A549 (cell line): ENCODE measurements at regions not wholly inside any gene's neighbourhood (a gene's known extent, or its start where the extent isn't known, plus 50 kb on each side); places are given as distances from the start of the nearest gene placed in this dataset.

Source experiments
- ATAC-seq, 2 experiments: fragments of 200-7000 bp in 1 of 2; fragments of >200 bp in 1 of 2; cut with Nextera tagmentation in 1 of 2; cut with Tn5 transposase in 1 of 2; 3 replicates each; pipeline versions ENCODE4 v1.8.0 to v1.9.1; 2018 to 2020; ENCODE audit warnings: mild to moderate bottlenecking in 1 of 2, moderate library complexity in 1 of 2
- CTCF ChIA-PET: fragments of 300-600 bp; sonication (Branson Sonifier 250); formaldehyde crosslinking; extraction: SDS; loops from one replicate; lab custom pipeline; 2021; ENCODE audit warnings: antibody characterized with exemption, inconsistent platforms; lab: Yijun Ruan, JAX
- POLR2A ChIA-PET: fragments of 350-600 bp; formaldehyde crosslinking; extraction: SDS; loops from one replicate; lab custom pipeline; 2021; ENCODE audit warnings: antibody characterized with exemption, inconsistent platforms; lab: Yijun Ruan, JAX
- DNase-seq, 2 experiments: peaks; one replicate each; pipeline versions ENCODE4 v3.0.0 to v3.0.0-alpha.2; 2011 to 2016; ENCODE audit warnings: low read depth in 1 of 2, low spot score in 1 of 2
- FAIRE-seq: peaks from 2 replicates; lab custom pipeline; 2011; peaks lifted over from hg19 to GRCh38; lab: Jason Lieb, UNC
- H3K27ac ChIP-seq, 2 experiments: fragments of >200 bp; sonication (Bioruptor Twin); formaldehyde crosslinking; 3 replicates each; pipeline ENCODE4 v1.5.1; 2016 to 2017
- H3K4me1 ChIP-seq: fragments of >200 bp; sonication (Bioruptor Twin); formaldehyde crosslinking; 3 replicates; pipeline ENCODE4 v1.6.1; 2016
- H3K4me2 ChIP-seq: fragments of >200 bp; sonication (Bioruptor Twin); formaldehyde crosslinking; 3 replicates; pipeline ENCODE4 v1.6.1; 2016
- H3K4me3 ChIP-seq: fragments of >200 bp; sonication (Bioruptor Twin); formaldehyde crosslinking; 3 replicates; pipeline ENCODE4 v1.5.1; 2016
- H3K9me3 ChIP-seq: fragments of >200 bp; sonication (Bioruptor Twin); formaldehyde crosslinking; 3 replicates; pipeline ENCODE4 v1.6.1; 2016
- CBX2 ChIP-seq: fragments of 200-600 bp; sonication (generic); IDR thresholded peaks from 2 replicates; pipeline ENCODE4 v1.6.1; 2016; ENCODE audit warnings: low read depth, mild to moderate bottlenecking, borderline replicate concordance
- CBX8 ChIP-seq: fragments of 200-600 bp; sonication (generic); IDR thresholded peaks from 2 replicates; pipeline ENCODE4 v1.6.1; 2016
- CEBPB ChIP-seq, 2 experiments: fragments of >200 bp in 1 of 2; sonication (Bioruptor Twin) in 1 of 2; formaldehyde crosslinking in 1 of 2; IDR thresholded peaks; 2 replicates each; pipeline ENCODE4 v1.6.1; 2012 to 2016
- CHD4 ChIP-seq: fragments of 200-600 bp; sonication (generic); IDR thresholded peaks from 2 replicates; pipeline ENCODE4 v1.6.1; 2016; ENCODE audit warnings: antibody characterized with exemption, mild to moderate bottlenecking, borderline replicate concordance
- FOSB ChIP-seq: fragments of 250-450 bp; sonication (Bioruptor Pico); IDR thresholded peaks from 2 replicates; pipeline ENCODE4 v1.5.0; 2020; ENCODE audit warnings: mild to moderate bottlenecking, moderate library complexity
- GATA3 ChIP-seq: IDR thresholded peaks from 2 replicates; pipeline ENCODE4 v1.6.1; 2012; ENCODE audit warnings: borderline replicate concordance
- HDAC2 ChIP-seq: fragments of 200-600 bp; sonication (generic); IDR thresholded peaks from 2 replicates; pipeline ENCODE4 v1.6.1; 2016
- JUN ChIP-seq, 2 experiments: fragments of >200 bp; sonication (Bioruptor Twin); formaldehyde crosslinking; IDR thresholded peaks; 2 replicates in 1 of 2; 3 replicates in 1 of 2; pipeline ENCODE4 v1.6.1; 2016 to 2017
- JUNB ChIP-seq: fragments of >200 bp; sonication (Bioruptor Twin); formaldehyde crosslinking; IDR thresholded peaks from 2 replicates; pipeline ENCODE4 v1.6.1; 2016
- KDM1A ChIP-seq: fragments of 200-600 bp; sonication (generic); IDR thresholded peaks from 2 replicates; pipeline ENCODE4 v1.6.1; 2016; ENCODE audit warnings: low read depth, mild to moderate bottlenecking
- KDM5A ChIP-seq: fragments of 200-600 bp; sonication (generic); IDR thresholded peaks from 2 replicates; pipeline ENCODE4 v1.6.1; 2016; ENCODE audit warnings: antibody characterized with exemption, mild to moderate bottlenecking
- MAFK ChIP-seq: fragments of 450-650 bp; IDR thresholded peaks from 2 replicates; pipeline ENCODE4 v1.6.1; 2014; ENCODE audit not compliant: partially characterized antibody
- MAZ ChIP-seq: fragments of 150-350 bp; IDR thresholded peaks from 2 replicates; pipeline ENCODE4 v1.6.1; 2014; ENCODE audit warnings: antibody characterized with exemption, low read depth, low read length, borderline replicate concordance
- RARB ChIP-seq: fragments of 250-450 bp; sonication (Bioruptor Pico); IDR thresholded peaks from 2 replicates; pipeline ENCODE4 v1.8.0; 2021; ENCODE audit warnings: mild to moderate bottlenecking, moderate library complexity
- RCOR1 ChIP-seq: fragments of 150-350 bp; IDR thresholded peaks from 2 replicates; pipeline ENCODE4 v1.6.1; 2014; ENCODE audit warnings: antibody characterized with exemption, low read length, low read depth
- RFX5 ChIP-seq: fragments of 450-650 bp; IDR thresholded peaks from 2 replicates; pipeline ENCODE4 v1.7.1; 2014; ENCODE audit warnings: antibody characterized with exemption, mild to moderate bottlenecking, moderate library complexity
- RNF2 ChIP-seq: fragments of 200-600 bp; sonication (generic); IDR thresholded peaks from 2 replicates; pipeline ENCODE4 v1.6.1; 2016; ENCODE audit warnings: low read depth, mild to moderate bottlenecking, antibody characterized with exemption, moderate library complexity, borderline replicate concordance
- SREBF2 ChIP-seq: fragments of 450-650 bp; IDR thresholded peaks from 2 replicates; pipeline ENCODE4 v1.6.1; 2014; ENCODE audit warnings: mild to moderate bottlenecking, moderate library complexity
- ZFP36 ChIP-seq: fragments of 450-650 bp; IDR thresholded peaks from 2 replicates; pipeline ENCODE4 v1.6.1; 2014; ENCODE audit warnings: borderline replicate concordance; ENCODE audit not compliant: partially characterized antibody
- ZNF302 ChIP-seq: fragments of 250-450 bp; sonication (Bioruptor Pico); IDR thresholded peaks from 2 replicates; pipeline ENCODE4 v1.9.0; 2021; ENCODE audit warnings: inconsistent platforms, mild to moderate bottlenecking, moderate library complexity
- WGBS: methylation state at CpG from one replicate; pipeline ENCODE4 v1.1.6; 2017; ENCODE audit errors: missing lambda C conversion rate; 5-methylcytosine and 5-hydroxymethylcytosine counted together
- TF ChIP-seq, protein P1 (sequence below): fragments of 450-650 bp; IDR thresholded peaks from 2 replicates; pipeline ENCODE4 v1.6.1; 2014; ENCODE audit warnings: antibody characterized with exemption
- TF ChIP-seq, protein P2 (sequence below): IDR thresholded peaks from 2 replicates; pipeline ENCODE4 v1.6.1; 2012
- TF ChIP-seq, protein P3 (sequence below): fragments of 250-450 bp; sonication (Bioruptor Pico); IDR thresholded peaks from 2 replicates; pipeline ENCODE4 v1.5.0; 2020; ENCODE audit warnings: low read depth, mild to moderate bottlenecking, moderate library complexity

DNA sequence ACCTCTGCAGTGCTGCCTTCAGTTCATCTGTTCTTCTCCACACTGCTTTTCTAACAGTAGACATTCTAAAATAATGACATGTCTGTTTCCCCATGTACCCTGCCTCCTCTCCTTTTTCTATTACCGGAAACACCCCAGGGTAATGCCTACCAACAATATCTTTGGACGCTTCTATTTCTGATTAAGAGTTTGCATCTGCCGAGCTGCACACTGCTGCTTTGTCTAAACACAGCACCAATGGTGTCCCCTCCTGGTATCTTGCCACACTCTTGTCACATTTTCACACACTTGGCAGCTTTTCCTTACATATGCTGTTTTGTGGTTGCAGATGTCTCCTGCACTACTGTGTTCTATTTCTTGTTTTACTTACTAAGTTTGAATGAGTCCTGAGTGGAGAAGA lies 288.8 kb downstream of the GRIA2 start:
- no peak overlapping the region for H3K27ac ChIP-seq
- FAIRE-seq (no peak), DNase-seq (no peak), ATAC-seq (no peak)
- WGBS, result 12% methylated on average over 3 of the region's 3 CpGs
- CTCF ChIA-PET, result no interaction called here
- H3K4me3 ChIP-seq, result no peak overlapping the region
- H3K4me1 ChIP-seq, result no peaks in the 10 kb centered on the region
- TF ChIP-seq KDM1A, result no peak
- no peak overlapping the region for H3K4me2 ChIP-seq
- POLR2A ChIA-PET, result no interaction called here
- no peaks in the 10 kb centered on the region for H3K9me3 ChIP-seq

DNA sequence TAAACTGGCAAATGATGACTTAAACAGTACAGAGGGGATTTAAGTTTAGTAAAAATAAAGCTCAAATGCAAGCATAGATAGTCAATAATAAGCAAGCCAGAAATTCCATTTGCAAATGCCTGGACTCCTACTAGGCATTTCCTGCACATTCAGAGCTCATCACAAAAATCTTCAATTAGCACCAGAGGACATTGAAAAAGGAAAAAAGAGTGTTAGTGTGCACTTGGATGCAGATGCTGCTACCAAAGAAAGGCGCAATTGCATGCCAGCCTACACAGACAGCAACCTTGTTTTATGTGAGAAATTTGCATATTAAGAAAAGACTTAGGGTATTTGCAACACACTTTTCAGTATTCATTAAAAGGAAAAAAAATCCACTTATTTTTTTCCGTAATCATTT lies 282.1 kb downstream of the GRIA2 start:
- no peak for DNase-seq
- Histone ChIP-seq H3K4me3 (no peak overlapping the region), H3K4me2 (no peak overlapping the region), H3K27ac (no peak overlapping the region)
- CTCF ChIA-PET, result no interaction called here
- WGBS, result 40% methylated on average over 2 of the region's 2 CpGs
- no peak for TF ChIP-seq JUNB
- no peak for TF ChIP-seq KDM5A
- no peak for TF ChIP-seq SREBF2
- TF ChIP-seq RCOR1, result no peak
- TF ChIP-seq, protein P1, sequence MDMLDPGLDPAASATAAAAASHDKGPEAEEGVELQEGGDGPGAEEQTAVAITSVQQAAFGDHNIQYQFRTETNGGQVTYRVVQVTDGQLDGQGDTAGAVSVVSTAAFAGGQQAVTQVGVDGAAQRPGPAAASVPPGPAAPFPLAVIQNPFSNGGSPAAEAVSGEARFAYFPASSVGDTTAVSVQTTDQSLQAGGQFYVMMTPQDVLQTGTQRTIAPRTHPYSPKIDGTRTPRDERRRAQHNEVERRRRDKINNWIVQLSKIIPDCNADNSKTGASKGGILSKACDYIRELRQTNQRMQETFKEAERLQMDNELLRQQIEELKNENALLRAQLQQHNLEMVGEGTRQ, result no peak
- no peak for TF ChIP-seq ZNF302 (CRISPR knock-in tag)
- TF ChIP-seq RFX5, result no peak
- TF ChIP-seq RNF2, result no peak
- TF ChIP-seq HDAC2, result no peak
- TF ChIP-seq, protein P2, sequence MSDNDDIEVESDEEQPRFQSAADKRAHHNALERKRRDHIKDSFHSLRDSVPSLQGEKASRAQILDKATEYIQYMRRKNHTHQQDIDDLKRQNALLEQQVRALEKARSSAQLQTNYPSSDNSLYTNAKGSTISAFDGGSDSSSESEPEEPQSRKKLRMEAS, result no peak
- TF ChIP-seq CBX8, result no peak
- TF ChIP-seq CBX2, result no peak
- TF ChIP-seq FOSB (CRISPR knock-in tag), result no peak
- no peak for TF ChIP-seq MAZ
- TF ChIP-seq CEBPB (IDR thresholded peaks at IDR 0.05), result no peak
- no peak for TF ChIP-seq ZFP36
- TF ChIP-seq MAFK, result no peak
- TF ChIP-seq RARB, result no peak
- TF ChIP-seq, all 56 proteins: peak for 0
- POLR2A ChIA-PET, result no interaction called here
- H3K4me1 ChIP-seq, result no peaks in the 10 kb centered on the region
- ATAC-seq (no peak), FAIRE-seq (no peak)
- H3K9me3 ChIP-seq, result no peaks in the 10 kb centered on the region

DNA sequence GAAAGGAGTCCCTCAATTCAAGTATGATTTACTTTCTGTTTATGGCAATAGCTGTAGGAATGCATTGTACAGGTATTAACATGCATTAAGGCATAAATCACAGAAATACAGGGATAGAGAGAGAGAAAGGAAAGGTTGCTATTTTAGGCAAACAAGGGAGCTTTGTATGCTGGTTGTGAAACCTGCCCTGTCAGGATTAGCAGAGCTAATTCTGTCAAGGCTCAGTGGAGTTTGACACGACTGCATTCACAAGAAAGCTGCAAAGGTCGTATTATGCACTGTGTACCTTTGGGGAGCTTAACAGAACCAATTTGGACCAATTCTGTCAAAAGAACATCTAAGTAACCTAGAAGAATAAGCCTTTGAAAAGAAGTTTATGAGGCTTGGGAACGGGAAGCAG lies 239.3 kb downstream of the GRIA2 start:
- no peak for FAIRE-seq
- no peak overlapping the region for H3K4me3 ChIP-seq
- 24% methylated on average over 3 of the region's 3 CpGs for WGBS
- POLR2A ChIA-PET, result no interaction called here
- TF ChIP-seq CHD4, result no peak
- TF ChIP-seq GATA3, result no peak
- TF ChIP-seq RNF2, result no peak
- no peak for ATAC-seq
- H3K27ac ChIP-seq, result no peak overlapping the region
- no peaks in the 10 kb centered on the region for H3K4me1 ChIP-seq
- CTCF ChIA-PET, result no interaction called here
- no peak overlapping the region for H3K4me2 ChIP-seq
- DNase-seq, result no peak
- H3K9me3 ChIP-seq, result no peaks in the 10 kb centered on the region

DNA sequence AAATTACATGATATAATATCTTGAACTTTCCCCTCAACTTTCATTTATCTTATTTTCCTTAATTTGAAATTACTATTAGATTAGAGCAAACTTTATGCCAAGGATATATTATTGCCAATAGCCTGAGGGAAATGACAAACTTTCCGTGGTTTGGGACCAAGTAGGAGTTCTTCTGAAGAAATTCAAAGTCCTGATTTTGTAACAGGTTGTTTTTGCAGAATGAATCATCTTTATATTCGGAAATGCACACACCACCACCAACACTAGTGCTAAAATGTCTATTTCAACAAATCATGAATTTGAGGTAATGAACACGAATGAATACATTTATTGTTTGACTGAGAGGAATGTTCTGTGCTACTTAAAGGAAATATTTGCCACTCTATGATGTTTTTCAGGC lies 226.7 kb downstream of the GRIA2 start:
- WGBS, result 0% methylated on average over 3 of the region's 3 CpGs
- TF ChIP-seq JUN (IDR thresholded peaks at IDR 0.05) (no peak), MAFK (no peak), ZNF302 (CRISPR knock-in tag) (no peak), GATA3 (no peak), MAZ (no peak)
- TF ChIP-seq, protein P2, result no peak
- TF ChIP-seq, protein P3, sequence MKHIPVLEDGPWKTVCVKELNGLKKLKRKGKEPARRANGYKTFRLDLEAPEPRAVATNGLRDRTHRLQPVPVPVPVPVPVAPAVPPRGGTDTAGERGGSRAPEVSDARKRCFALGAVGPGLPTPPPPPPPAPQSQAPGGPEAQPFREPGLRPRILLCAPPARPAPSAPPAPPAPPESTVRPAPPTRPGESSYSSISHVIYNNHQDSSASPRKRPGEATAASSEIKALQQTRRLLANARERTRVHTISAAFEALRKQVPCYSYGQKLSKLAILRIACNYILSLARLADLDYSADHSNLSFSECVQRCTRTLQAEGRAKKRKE (CRISPR knock-in tag), result no peak
- Histone ChIP-seq H3K9me3 (no peaks in the 10 kb centered on the region), H3K27ac (no peak overlapping the region), H3K4me1 (no peaks in the 10 kb centered on the region), H3K4me2 (no peak overlapping the region), H3K4me3 (no peak overlapping the region)
- ChIA-PET POLR2A (no interaction called here), CTCF (no interaction called here)
- no peak for ATAC-seq
- FAIRE-seq, result no peak
- no peak for DNase-seq
